ENCODE measurements at regions not wholly inside any gene's neighbourhood (a gene's known extent, or its start where the extent isn't known, plus 50 kb on each side); places are given as distances from the start of the nearest gene placed in this dataset.

GRCh38 chr5:61683926-61684325 lies 351.9 kb downstream of the ZSWIM6 start:
- TF ChIP-seq, protein P1, sequence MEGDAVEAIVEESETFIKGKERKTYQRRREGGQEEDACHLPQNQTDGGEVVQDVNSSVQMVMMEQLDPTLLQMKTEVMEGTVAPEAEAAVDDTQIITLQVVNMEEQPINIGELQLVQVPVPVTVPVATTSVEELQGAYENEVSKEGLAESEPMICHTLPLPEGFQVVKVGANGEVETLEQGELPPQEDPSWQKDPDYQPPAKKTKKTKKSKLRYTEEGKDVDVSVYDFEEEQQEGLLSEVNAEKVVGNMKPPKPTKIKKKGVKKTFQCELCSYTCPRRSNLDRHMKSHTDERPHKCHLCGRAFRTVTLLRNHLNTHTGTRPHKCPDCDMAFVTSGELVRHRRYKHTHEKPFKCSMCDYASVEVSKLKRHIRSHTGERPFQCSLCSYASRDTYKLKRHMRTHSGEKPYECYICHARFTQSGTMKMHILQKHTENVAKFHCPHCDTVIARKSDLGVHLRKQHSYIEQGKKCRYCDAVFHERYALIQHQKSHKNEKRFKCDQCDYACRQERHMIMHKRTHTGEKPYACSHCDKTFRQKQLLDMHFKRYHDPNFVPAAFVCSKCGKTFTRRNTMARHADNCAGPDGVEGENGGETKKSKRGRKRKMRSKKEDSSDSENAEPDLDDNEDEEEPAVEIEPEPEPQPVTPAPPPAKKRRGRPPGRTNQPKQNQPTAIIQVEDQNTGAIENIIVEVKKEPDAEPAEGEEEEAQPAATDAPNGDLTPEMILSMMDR (IDR thresholded peaks at IDR 0.05), result no peak
- TF ChIP-seq POLR2AphosphoS5 (IDR thresholded peaks at IDR 0.05), result no peak

Data from sigmoid colon (tissue), 4 donors.